ENCODE measurements at regions not wholly inside any gene's neighbourhood (a gene's known extent, or its start where the extent isn't known, plus 50 kb on each side); places are given as distances from the start of the nearest gene placed in this dataset.

GRCh38 chr13:85379991-85380390, 419.2 kb downstream of the SLITRK6 start:
- no peak for DNase-seq

- no peak for DNase-seq
Measured at GRCh38 chr13:85379433-85379832, 419.8 kb downstream of the SLITRK6 start.

GRCh38 chr13:85377783-85378182, 421.4 kb downstream of the SLITRK6 start:
- no peak for DNase-seq

GRCh38 chr13:85373322-85373721, 425.9 kb downstream of the SLITRK6 start:
- DNase-seq: no peak

- DNase-seq: no peak
Measured at GRCh38 chr13:85371254-85371653, 428.0 kb downstream of the SLITRK6 start.

GRCh38 chr13:85368686-85369085, 430.5 kb downstream of the SLITRK6 start:
- DNase-seq: no peak

- no peak for DNase-seq
Measured at GRCh38 chr13:85367887-85368286, 431.3 kb downstream of the SLITRK6 start.

GRCh38 chr13:85366759-85367417, 432.3 kb downstream of the SLITRK6 start:
- DNase-seq: no peak

GRCh38 chr13:85363504-85363903, 435.7 kb downstream of the SLITRK6 start:
- no peak for DNase-seq

GRCh38 chr13:85362980-85363379, 436.2 kb downstream of the SLITRK6 start:
- no peak for DNase-seq

- DNase-seq: no peak
Measured at GRCh38 chr13:85347251-85347650, 452.0 kb downstream of the SLITRK6 start.

- no peak for DNase-seq
Measured at GRCh38 chr13:85334187-85334586, 465.0 kb downstream of the SLITRK6 start.

- no peak for DNase-seq
Measured at GRCh38 chr13:85333506-85334020, 465.7 kb downstream of the SLITRK6 start.

- DNase-seq: no peak
Measured at GRCh38 chr13:85332615-85333014, 466.6 kb downstream of the SLITRK6 start.

GRCh38 chr13:85321734-85322133, 477.5 kb downstream of the SLITRK6 start:
- no peak for DNase-seq

GRCh38 chr13:85317781-85318180, 481.4 kb downstream of the SLITRK6 start:
- DNase-seq: no peak

- no peak for DNase-seq
Measured at GRCh38 chr13:85316506-85317025, 482.7 kb downstream of the SLITRK6 start.

- no peak for DNase-seq
Measured at GRCh38 chr13:85314686-85315085, 484.5 kb downstream of the SLITRK6 start.

GRCh38 chr13:85313761-85314503, 485.3 kb downstream of the SLITRK6 start:
- no peak for DNase-seq

GRCh38 chr13:85312071-85312470, 487.1 kb downstream of the SLITRK6 start:
- no peak for DNase-seq

GRCh38 chr13:85303630-85304029, 495.6 kb downstream of the SLITRK6 start:
- DNase-seq: no peak

- DNase-seq: no peak
Measured at GRCh38 chr13:85298387-85298924, 500.8 kb downstream of the SLITRK6 start.

GRCh38 chr13:85288698-85289097, 510.5 kb downstream of the SLITRK6 start:
- no peak for DNase-seq

All from left kidney (tissue), 1 donor.